ENCODE measurements at regions not wholly inside any gene's neighbourhood (a gene's known extent, or its start where the extent isn't known, plus 50 kb on each side); places are given as distances from the start of the nearest gene placed in this dataset.

- TF ChIP-seq CTCF (IDR thresholded peaks at IDR 0.05) (no peak), POLR2A (IDR thresholded peaks at IDR 0.05) (no peak)
These were observed 520.8 kb downstream of the REEP3 start for GRCh38 chr10:64041989-64042490.
